Ishikawa (cell line): ENCODE measurements at regions not wholly inside any gene's neighbourhood (a gene's known extent, or its start where the extent isn't known, plus 50 kb on each side); places are given as distances from the start of the nearest gene placed in this dataset.

Source experiments
- CREB1 ChIP-seq: IDR thresholded peaks from 2 replicates; pipeline ENCODE4 v1.6.1; 2012; ENCODE audit warnings: low read depth
- MAX ChIP-seq: IDR thresholded peaks from 2 replicates; pipeline ENCODE4 v1.6.1; 2012
- RAD21 ChIP-seq: IDR thresholded peaks from 2 replicates; pipeline ENCODE4 v1.6.1; 2012; ENCODE audit warnings: low read depth
- REST ChIP-seq: IDR thresholded peaks from 2 replicates; pipeline ENCODE4 v1.6.1; 2012; ENCODE audit warnings: low read depth, mild to moderate bottlenecking
- TAF1 ChIP-seq: IDR thresholded peaks from 2 replicates; pipeline ENCODE4 v1.6.1; 2012; ENCODE audit warnings: low read depth, mild to moderate bottlenecking

GRCh38 chr3:30496066-30496966, 110.1 kb upstream of the TGFBR2 start:
- no peak for TF ChIP-seq CREB1
- no peak for TF ChIP-seq TAF1
- no peak for TF ChIP-seq MAX
- no peak for TF ChIP-seq RAD21
- no peak for TF ChIP-seq REST
